Stomach (tissue), 4 donors: ENCODE measurements at regions not wholly inside any gene's neighbourhood (a gene's known extent, or its start where the extent isn't known, plus 50 kb on each side); places are given as distances from the start of the nearest gene placed in this dataset.

Experiments used
- EP300 ChIP-seq: sonication (generic); formaldehyde crosslinking; IDR thresholded peaks from one replicate; pipeline ENCODE4 v1.6.1; 2017; ENCODE audit warnings: antibody characterized with exemption
- POLR2A ChIP-seq, 4 donors: fragments of 450-650 bp; IDR thresholded peaks; one replicate each; pipeline ENCODE4 v1.6.1; 2016; ENCODE audit warnings: antibody characterized with exemption in 4 of 4, control low read depth in 2 of 4, mild to moderate bottlenecking in 1 of 4, moderate library complexity in 1 of 4
- POLR2AphosphoS5 ChIP-seq, 3 donors: sonication (generic); formaldehyde crosslinking; IDR thresholded peaks; one replicate each; pipeline ENCODE4 v1.6.1; 2016; ENCODE audit warnings: antibody characterized with exemption in 3 of 3
- TF ChIP-seq, protein P1 (sequence below), 7 experiments: fragments of 450-650 bp in 4 of 7; fragments of 200-600 bp in 3 of 7; sonication (generic) in 3 of 7; IDR thresholded peaks; one replicate each; pipeline ENCODE4 v1.5.1; 2016 to 2019; ENCODE audit warnings: antibody characterized with exemption in 7 of 7, control low read depth in 2 of 7, mild to moderate bottlenecking in 1 of 7

DNA sequence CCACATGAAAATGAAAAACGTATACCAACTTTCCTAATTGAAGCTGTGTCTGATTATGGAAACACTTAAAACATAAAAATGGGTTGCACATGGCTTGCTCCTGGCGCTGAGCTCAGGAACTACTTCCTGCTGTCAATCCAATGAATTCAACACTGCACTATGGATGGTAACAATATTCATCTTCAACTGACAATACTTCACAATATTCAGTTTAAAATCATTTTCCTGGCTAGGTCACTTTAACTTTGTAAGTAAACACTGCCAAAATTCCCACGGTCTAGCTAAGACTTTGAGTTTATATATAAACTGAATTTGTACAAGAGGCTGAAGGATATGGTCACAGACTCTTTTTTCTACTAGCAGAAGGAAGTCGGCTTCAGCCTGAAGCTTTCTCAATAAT, 556.9 kb downstream of the TNS3 start:
- TF ChIP-seq, protein P1, sequence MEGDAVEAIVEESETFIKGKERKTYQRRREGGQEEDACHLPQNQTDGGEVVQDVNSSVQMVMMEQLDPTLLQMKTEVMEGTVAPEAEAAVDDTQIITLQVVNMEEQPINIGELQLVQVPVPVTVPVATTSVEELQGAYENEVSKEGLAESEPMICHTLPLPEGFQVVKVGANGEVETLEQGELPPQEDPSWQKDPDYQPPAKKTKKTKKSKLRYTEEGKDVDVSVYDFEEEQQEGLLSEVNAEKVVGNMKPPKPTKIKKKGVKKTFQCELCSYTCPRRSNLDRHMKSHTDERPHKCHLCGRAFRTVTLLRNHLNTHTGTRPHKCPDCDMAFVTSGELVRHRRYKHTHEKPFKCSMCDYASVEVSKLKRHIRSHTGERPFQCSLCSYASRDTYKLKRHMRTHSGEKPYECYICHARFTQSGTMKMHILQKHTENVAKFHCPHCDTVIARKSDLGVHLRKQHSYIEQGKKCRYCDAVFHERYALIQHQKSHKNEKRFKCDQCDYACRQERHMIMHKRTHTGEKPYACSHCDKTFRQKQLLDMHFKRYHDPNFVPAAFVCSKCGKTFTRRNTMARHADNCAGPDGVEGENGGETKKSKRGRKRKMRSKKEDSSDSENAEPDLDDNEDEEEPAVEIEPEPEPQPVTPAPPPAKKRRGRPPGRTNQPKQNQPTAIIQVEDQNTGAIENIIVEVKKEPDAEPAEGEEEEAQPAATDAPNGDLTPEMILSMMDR (IDR thresholded peaks at IDR 0.05): no peak
- no peak for TF ChIP-seq POLR2A (IDR thresholded peaks at IDR 0.05)
- TF ChIP-seq EP300: no peak
- no peak for TF ChIP-seq POLR2AphosphoS5 (IDR thresholded peaks at IDR 0.05)
